GM19467 (cell line): ENCODE measurements at regions not wholly inside any gene's neighbourhood (a gene's known extent, or its start where the extent isn't known, plus 50 kb on each side); places are given as distances from the start of the nearest gene placed in this dataset.
"Not testable (repeated sequence)": the region's sequence is repeated elsewhere in the genome, so short reads cannot be mapped to it uniquely, and the experiment has no call there.

Experiments used
- ATAC-seq: cut with Tn5 transposase; IDR thresholded peaks from one replicate; pipeline ENCODE4 v1.9.1; 2021; ENCODE audit warnings: mild to moderate bottlenecking, moderate library complexity; ENCODE audit not compliant: unreplicated experiment

- not testable (repeated sequence) for ATAC-seq
Observed at GRCh38 chr10:45117940-45118339, 117.2 kb downstream of the ZNF22 start.

GRCh38 chr10:45118929-45119328 is 118.2 kb downstream of the ZNF22 start:
- no peak for ATAC-seq

GRCh38 chr10:45122180-45122860 is 121.6 kb downstream of the ZNF22 start:
- ATAC-seq: not testable (repeated sequence)

- no peak for ATAC-seq
Observed at GRCh38 chr10:45135443-45136198, 134.9 kb downstream of the ZNF22 start.

GRCh38 chr10:45136256-45136655 is 135.5 kb downstream of the ZNF22 start:
- no peak for ATAC-seq

- ATAC-seq: no peak
Observed at GRCh38 chr10:45144326-45145070, 143.8 kb downstream of the ZNF22 start.

GRCh38 chr10:45145143-45145542 is 144.4 kb downstream of the ZNF22 start:
- not testable (repeated sequence) for ATAC-seq

GRCh38 chr10:45147000-45147399 is 146.3 kb downstream of the ZNF22 start:
- ATAC-seq: no peak

GRCh38 chr10:45150997-45151396 is 150.3 kb downstream of the ZNF22 start:
- ATAC-seq: no peak

GRCh38 chr10:45151467-45152214 is 150.9 kb downstream of the ZNF22 start:
- no peak for ATAC-seq

- no peak for ATAC-seq
Observed at GRCh38 chr10:45152726-45153125, 152.0 kb downstream of the ZNF22 start.

- no peak for ATAC-seq
Observed at GRCh38 chr10:45154502-45154901, 153.8 kb downstream of the ZNF22 start.

GRCh38 chr10:45155784-45156183 is 155.1 kb downstream of the ZNF22 start:
- no peak for ATAC-seq

- ATAC-seq: no peak
Observed at GRCh38 chr10:45160271-45160670, 155.1 kb downstream of the OR13A1 start.

GRCh38 chr10:45163315-45163975 is 152.0 kb downstream of the OR13A1 start:
- no peak for ATAC-seq

GRCh38 chr10:45175520-45176118 is 139.8 kb downstream of the OR13A1 start:
- not testable (repeated sequence) for ATAC-seq

GRCh38 chr10:45179691-45180090 is 135.7 kb downstream of the OR13A1 start:
- ATAC-seq: no peak

- ATAC-seq: no peak
Observed at GRCh38 chr10:45180507-45180906, 134.9 kb downstream of the OR13A1 start.

GRCh38 chr10:45180946-45181875 is 134.2 kb downstream of the OR13A1 start:
- no peak for ATAC-seq
